ENCODE measurements at regions not wholly inside any gene's neighbourhood (a gene's known extent, or its start where the extent isn't known, plus 50 kb on each side); places are given as distances from the start of the nearest gene placed in this dataset.
"Not testable (repeated sequence)": the region's sequence is repeated elsewhere in the genome, so short reads cannot be mapped to it uniquely, and the experiment has no call there.

DNA sequence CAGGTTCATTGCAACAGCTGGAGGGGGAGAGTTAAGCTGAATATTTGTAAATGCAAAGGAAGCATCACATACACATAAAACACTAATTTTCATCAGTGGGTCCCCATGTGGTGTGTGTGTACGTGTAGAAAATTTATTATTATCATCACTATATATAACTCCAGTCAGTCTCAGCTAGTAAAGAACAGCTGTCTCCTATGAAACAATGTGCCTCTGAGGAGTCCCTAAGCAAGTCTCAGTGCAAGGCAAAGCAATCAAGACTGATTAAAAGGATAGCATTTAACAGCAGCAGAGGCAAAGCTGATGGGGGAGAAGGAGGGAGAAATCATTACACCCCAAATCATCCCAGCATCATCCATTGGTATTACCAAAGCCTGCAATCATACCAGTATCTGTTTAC is 104.2 kb upstream of the MARCHF11 start (continued):
- TF ChIP-seq BRCA1 (IDR thresholded peaks at IDR 0.05; ENCODE audit: low read depth, low read length) = no peak
- TF ChIP-seq SRF (IDR thresholded peaks at IDR 0.05; ENCODE audit: low read depth, low read length) = no peak
- no peak for TF ChIP-seq GABPA (IDR thresholded peaks at IDR 0.05; ENCODE audit: borderline replicate concordance, insufficient read depth, low read length)
- no peak for TF ChIP-seq HDAC2 (IDR thresholded peaks at IDR 0.05; ENCODE audit: borderline replicate concordance in 1 of 2, low read depth in 2 of 2, low read length in 2 of 2)
- no peak for TF ChIP-seq SP1 (IDR thresholded peaks at IDR 0.05; ENCODE audit: low read depth, low read length)
- no peak for TF ChIP-seq CEBPB (IDR thresholded peaks at IDR 0.05; ENCODE audit: low read depth, low read length)
- TF ChIP-seq CHD1 (IDR thresholded peaks at IDR 0.05; ENCODE audit: low read depth, low read length) = no peak
- TF ChIP-seq, protein P1, sequence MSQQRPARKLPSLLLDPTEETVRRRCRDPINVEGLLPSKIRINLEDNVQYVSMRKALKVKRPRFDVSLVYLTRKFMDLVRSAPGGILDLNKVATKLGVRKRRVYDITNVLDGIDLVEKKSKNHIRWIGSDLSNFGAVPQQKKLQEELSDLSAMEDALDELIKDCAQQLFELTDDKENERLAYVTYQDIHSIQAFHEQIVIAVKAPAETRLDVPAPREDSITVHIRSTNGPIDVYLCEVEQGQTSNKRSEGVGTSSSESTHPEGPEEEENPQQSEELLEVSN (IDR thresholded peaks at IDR 0.05) = no peak

DNA sequence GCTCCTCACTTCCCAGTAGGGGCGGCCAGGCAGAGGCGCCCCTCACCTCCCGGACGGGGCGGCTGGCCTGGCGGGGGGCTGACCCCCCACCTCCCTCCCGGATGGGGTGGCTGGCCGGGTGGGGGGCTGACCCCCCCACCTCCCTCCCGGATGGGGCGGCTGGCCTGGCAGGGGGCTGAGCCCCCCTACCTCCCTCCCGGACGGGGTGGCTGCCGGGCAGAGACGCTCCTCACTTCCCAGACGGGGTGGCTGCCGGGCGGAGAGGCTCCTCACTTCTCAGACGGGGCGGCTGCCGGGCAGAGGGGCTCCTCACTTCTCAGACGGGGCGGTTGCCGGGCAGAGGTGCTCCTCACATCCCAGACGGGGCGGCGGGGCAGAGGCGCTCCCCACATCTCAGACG is 97.3 kb upstream of the MARCHF11 start:
- H3K4me2 ChIP-seq (ENCODE audit: insufficient read depth in 1 of 2, low read depth in 2 of 2, low read length in 2 of 2); H3K23ac ChIP-seq (ENCODE audit: insufficient read length); H3K4me1 ChIP-seq (replicated peaks in 1 of 4; ENCODE audit: control insufficient read depth in 3 of 4, insufficient read depth in 4 of 4, low read length in 3 of 4); POLR2A ChIA-PET (ENCODE audit: partially characterized antibody); H2BK5ac ChIP-seq (ENCODE audit: low read depth, low read length); H3K18ac ChIP-seq (ENCODE audit: extremely low read depth, low read length); H4K20me1 ChIP-seq (replicated peaks in 1 of 2; ENCODE audit: control insufficient read depth in 1 of 2, insufficient read depth in 2 of 2, low read length in 2 of 2); FAIRE-seq; H2AK5ac ChIP-seq (ENCODE audit: low read depth, low read length); H3K79me2 ChIP-seq (ENCODE audit: control insufficient read depth in 1 of 2, insufficient read depth in 2 of 2, low read length in 2 of 2); H2BK20ac ChIP-seq (ENCODE audit: low read length); H3K27me3 ChIP-seq (replicated peaks in 1 of 4; ENCODE audit: control insufficient read depth in 3 of 4, extremely low read depth in 1 of 4, insufficient read depth in 3 of 4, low read length in 3 of 4); H2BK12ac ChIP-seq (ENCODE audit: low read depth, low read length); H2BK15ac ChIP-seq (ENCODE audit: low read length); H3K4me3 ChIP-seq (ENCODE audit: extremely low read depth in 1 of 4, insufficient read depth in 2 of 4, low read depth in 3 of 4, low read length in 4 of 4); H4K5ac ChIP-seq (ENCODE audit: insufficient read length, low read depth, low read length); CTCF ChIA-PET (ENCODE audit: partially characterized antibody); H3K23me2 ChIP-seq (ENCODE audit: low read depth, low read length); H3K27ac ChIP-seq (ENCODE audit: low read depth, low read length); H3K9me3 ChIP-seq (ENCODE audit: insufficient read depth in 2 of 2, low read depth in 1 of 2, low read length in 1 of 2); H3K56ac ChIP-seq (replicated peaks; ENCODE audit: insufficient read length, low read depth, low read length); H3K14ac ChIP-seq (ENCODE audit: insufficient read length); H4K91ac ChIP-seq (replicated peaks; ENCODE audit: insufficient read length, low read length); H2BK120ac ChIP-seq (replicated peaks; ENCODE audit: low read depth, low read length); H3K79me1 ChIP-seq (ENCODE audit: low read depth, low read length); H4K8ac ChIP-seq (ENCODE audit: extremely low read depth, insufficient read depth, low read length); H3K4ac ChIP-seq (replicated peaks; ENCODE audit: insufficient read length, low read depth, low read length); DNase-seq (ENCODE audit: low read depth in 1 of 2, low spot score in 2 of 2); H3K36me3 ChIP-seq (ENCODE audit: control insufficient read depth in 2 of 4, insufficient read depth in 4 of 4, low read length in 3 of 4); H3K9ac ChIP-seq (replicated peaks in 1 of 4; ENCODE audit: extremely low read depth in 1 of 4, low read depth in 3 of 4, low read length in 3 of 4); H2AFZ ChIP-seq (ENCODE audit: low read length): not testable (repeated sequence)
- 96% methylated on average over 5 of the region's 28 CpGs; no CpG with 5 or more reads in 1 of the 2 experiments for WGBS, 2 experiments (ENCODE audit: extremely low coverage in 1 of 2, insufficient coverage in 1 of 2, insufficient read length in 1 of 2, insufficient replicate concordance in 2 of 2, low coverage in 1 of 2, low lambda C conversion rate in 2 of 2, missing lambda C conversion rate in 1 of 2)
